Renal pelvis (tissue), 1 donor: ENCODE measurements at regions not wholly inside any gene's neighbourhood (a gene's known extent, or its start where the extent isn't known, plus 50 kb on each side); places are given as distances from the start of the nearest gene placed in this dataset.
"Not testable (repeated sequence)": the region's sequence is repeated elsewhere in the genome, so short reads cannot be mapped to it uniquely, and the experiment has no call there.

Experiments used
- DNase-seq: peaks from one replicate; pipeline ENCODE4 v3.0.0-alpha.2; 2013

DNA sequence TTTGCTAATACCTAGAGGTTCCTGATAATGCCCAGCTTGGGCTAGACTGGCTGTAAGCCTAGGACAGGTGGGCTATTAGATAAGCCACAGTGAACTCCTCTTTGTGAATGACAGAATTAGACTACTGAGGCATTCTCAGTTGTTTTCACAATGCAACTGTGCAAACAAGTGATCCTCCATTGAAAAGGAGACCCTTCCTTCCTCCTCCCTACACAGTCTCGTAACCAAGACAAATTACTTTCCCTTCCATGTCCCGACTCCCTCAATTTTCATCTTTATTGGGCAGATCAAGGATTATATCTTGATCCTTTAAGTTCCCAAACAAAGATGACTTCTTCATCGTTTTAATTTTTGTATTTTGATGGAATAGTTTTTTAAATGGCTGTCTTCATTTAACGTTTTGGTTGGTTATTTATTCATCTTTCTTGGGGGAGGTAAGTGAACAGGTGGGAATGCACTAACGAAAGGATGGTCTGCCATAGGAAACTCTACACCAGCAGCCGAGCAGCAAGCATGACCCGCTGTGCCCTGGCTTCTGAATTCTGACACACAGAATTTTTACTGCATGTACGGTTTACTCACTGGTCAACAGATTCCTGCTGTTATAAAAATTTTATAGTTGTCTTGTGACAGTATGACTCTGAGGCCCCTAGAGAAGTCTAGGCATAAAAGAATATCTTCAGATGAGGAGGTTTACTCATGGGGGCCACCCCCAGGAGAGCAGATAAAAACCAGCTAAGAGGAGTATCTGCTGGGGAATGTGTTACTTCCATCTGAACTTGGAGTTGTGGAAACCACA is 137.5 kb upstream of the TUT7 start:
- DNase-seq: peak; percentile 27

DNA sequence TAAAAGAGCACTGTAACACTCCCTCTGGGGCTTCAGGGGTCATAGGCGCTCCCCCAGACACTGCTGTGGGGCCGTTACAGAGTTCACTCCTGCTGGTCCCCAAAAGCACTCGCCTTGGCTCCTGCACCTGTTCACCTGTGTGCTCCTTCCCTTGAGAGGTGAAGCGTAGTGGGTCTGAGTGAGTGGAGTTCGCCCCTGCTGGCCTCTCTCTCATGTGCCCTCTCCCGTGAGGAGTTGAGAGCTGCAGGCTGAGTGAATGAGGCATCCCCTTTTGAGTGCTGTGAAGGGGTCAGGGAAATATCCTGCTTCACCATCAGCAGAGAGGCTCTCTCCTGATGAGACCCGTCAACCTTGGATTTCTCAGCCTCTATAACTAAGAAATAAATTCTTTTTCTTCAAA is 134.6 kb upstream of the TUT7 start:
- no peak for DNase-seq

DNA sequence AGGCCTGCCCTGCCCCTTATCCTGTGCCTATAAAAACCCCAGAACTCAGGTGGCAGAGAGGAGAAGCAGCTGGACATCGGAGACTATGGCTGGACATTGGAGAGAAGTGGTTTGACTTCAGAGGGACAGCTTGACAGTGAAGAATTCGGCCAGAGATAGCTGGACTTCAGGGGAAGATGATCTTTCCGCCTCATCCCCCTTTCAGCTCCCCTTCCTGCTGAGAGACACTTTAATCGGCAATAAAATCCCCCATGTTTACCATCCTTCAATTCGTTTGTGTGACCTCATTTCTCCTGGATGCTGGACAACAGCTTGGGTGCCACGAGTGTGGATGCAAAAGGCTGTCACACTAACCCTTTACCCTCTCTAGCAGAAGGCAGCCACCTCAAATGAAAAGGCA is 134.1 kb upstream of the TUT7 start:
- DNase-seq: no peak

DNA sequence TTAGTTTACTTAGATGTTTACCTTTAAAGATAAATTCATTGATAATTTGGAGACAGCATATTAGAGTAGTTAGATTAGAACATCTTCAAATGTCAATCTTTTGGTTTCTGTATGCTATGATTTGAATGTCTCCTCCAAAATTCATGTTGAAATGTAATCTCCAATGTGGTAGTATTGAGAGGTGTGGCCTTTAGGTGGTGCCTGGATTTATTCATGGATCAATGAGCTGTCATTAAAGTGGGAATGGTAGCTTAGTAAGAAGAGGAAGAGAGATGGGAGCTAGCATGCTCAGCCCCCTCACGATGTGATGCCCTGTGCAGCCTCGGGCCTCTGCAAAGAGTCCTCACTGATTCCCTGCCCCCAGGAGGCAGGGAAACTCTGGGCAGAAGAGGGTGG is 133.6 kb upstream of the TUT7 start:
- no peak for DNase-seq

DNA sequence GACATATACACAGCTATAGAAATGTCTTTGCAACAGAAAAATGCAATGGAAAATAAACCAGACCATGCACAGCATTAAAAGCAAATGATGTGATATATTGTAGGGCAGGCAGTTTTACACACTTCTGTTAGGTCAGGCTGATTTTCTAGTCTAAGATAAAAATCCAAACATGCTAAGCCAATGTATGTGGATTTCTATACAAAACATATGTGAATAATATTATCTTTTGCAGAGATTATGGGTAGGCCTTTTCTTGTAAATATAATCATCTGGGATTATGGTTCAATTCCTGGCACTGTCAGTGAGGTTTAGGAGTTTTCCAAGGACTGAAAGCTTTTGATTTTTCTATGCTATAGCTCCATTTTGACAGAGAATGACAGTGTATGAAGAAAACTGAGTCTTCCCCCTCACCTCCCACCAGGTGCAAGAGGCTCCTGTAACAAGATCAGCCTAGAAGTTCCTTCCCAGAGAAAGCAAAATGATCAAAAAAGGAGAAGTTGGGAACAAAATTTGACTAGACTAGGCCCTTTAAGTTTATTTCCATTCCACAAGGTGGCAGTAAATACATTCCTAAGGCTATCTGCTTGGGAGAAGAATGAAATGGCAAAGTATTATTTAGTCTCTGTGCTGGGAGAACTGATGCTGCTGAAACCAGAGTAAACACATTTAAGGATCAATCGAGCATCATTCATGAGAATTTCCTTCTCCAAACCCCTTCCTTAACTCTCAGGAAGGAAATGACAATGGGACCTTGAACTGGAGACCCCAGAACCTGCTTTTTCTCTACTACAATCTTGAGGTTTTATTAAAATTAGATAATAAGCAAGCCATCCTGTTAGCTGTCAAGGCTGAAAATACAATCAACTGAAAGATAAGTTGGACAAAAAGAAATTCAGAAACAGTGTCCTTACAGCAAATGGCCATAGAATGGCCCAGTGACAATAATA is 133.0 kb upstream of the TUT7 start:
- peak; percentile 73 for DNase-seq

DNA sequence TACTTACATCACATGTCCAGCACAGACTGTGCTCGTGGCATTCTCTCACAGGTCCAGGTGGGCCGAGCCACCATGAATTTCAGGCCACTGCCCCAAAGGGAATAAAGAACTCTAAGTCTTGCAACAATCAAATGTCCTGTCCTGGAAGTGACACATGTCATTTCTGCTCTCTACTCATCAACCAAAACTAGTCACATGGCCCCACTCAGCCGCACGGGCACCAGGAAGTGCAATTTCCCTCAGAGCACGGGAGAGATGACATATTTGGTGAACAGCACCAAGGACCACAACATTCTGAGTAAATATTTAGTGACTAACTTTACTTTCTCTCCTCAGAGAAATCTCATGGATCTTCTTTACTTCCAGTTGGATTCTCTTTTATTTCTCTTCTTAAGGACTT is 131.1 kb upstream of the TUT7 start:
- DNase-seq: no peak

DNA sequence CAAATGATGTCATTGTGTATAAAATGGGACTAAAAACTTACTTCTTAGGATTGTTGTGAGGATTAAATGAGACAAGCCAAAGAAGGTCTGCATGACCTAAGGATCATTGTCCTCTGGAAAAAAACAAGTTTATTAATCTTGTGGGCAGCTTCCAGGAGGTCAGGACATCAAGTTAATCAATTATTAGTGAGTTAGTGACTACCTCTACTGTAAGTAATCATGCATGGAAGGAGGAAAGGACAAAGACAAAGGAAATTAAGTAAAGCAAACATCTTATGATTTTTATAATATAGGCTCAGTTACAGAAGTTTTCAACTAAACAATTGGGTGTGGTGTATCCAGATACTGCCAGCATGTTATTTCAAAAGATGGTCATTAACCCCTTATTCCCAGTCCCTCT is 129.3 kb upstream of the TUT7 start:
- no peak for DNase-seq

DNA sequence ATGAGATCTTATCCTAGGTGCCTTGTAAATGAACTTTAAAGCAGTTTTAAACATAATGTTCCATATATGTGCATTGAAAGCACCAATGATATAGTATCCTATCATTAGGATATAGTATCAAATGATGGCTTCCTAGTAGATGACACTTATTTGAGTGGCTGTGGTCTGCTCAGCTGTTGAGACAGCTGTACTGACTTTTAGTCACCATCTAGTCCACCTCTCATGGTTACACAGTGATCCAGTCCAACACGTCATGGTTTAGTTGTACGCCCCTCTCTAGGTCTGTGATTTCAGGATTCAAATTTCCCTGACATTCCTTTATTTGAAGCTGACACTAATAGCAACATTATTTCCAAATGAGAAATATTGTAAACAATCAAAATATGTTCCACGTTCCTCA is 127.3 kb upstream of the TUT7 start:
- DNase-seq: no peak

DNA sequence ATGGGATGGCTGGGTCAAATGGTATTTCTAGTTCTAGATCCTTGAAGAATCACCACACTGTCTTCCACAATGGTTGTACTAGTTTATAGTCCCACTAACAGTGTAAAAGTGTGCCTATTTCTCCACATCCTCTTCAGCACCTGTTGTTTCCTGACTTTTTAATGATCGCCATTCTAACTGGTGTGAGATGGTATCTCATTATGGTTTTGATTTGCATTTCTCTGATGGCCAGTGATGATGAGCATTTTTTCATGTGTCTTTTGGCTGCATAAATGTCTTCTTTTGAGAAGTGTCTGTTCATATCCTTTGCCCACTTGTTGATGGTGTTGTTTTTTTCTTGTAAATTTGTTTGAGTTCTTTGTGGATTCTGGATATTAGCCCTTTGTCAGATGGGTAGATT is 121.0 kb upstream of the TUT7 start:
- DNase-seq: not testable (repeated sequence)

DNA sequence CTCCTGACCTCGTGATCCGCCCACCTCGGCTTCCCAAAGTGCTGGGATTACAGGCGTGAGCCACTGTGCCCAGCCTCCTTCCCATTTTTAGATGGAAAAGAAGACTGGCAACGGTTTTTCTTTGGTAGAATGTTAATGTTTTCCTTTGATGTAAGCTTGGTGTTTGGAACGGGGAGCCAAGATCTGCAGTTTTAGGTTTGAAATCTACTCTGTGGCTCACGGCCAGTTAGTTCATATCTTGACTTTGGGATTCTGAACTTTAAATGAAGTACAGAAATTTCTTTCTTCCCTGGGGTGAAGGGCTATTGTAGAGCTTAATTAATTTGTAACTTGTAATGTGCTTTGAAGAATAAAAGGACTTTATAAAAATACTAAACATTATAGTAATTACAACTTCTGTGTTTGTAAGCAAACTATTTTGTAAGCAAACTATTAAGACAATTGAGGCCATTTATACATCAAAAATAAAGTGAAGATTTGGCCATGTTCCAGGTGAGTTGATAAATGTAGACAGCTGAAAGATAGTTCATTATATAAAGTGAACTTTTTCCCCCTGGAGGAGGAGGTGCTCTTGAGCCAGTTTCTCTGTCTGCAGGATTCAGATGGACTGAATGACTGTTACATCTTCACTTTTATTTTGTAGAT is 117.1 kb upstream of the TUT7 start:
- DNase-seq: no peak

DNA sequence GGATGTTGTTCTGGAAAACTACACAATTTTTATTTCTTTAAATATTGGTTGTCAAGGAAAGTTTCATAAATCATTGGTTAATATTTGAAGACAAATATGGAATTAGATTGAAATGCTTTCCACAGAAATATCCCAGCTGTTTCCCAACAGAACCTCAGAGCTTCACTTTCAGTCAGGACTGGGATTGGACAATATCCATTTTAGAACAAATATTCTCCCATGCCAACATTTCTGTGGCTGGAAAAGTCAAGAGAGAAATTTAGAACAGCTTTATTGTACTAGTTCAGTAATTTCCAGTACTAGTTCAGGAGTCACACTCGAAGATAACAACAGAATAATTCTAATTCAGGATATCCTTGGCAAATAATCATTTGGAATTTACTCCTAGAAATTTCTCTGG is 116.1 kb upstream of the TUT7 start:
- no peak for DNase-seq

DNA sequence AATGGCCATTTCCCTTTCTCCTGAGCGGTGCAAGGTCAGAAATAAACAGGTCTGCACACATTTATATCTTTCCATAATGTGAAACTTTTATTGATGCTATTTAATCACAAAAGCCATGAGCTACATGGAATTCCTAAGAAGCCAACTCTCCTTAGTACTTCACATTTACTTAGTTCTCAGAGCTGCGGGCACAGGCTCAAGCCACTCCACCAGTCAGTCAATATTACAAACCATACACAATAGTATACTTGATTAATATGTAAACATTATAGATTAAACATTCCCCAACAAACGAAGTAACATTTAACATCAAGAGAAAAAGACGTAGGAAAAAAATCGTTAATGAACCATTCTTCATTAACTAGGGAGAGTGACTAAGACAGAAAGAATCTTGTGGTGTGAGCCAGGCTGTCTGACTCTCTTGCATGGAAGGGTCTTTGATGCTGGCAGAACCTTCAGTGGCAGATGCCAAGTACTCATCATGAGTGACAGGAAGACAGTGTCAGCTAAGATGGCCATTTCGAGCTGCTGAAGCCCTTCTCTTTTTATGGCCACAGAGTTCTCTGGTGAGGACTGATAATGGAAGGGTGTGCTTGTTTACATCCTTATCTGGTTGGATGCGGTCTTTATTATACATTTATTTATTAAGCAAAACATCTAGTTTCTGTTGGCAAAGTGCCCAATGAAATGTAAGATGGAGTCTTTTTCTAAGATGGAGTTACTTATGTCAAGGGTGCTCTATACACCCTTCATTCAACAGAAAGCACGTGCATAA is 115.5 kb upstream of the TUT7 start:
- no peak for DNase-seq

DNA sequence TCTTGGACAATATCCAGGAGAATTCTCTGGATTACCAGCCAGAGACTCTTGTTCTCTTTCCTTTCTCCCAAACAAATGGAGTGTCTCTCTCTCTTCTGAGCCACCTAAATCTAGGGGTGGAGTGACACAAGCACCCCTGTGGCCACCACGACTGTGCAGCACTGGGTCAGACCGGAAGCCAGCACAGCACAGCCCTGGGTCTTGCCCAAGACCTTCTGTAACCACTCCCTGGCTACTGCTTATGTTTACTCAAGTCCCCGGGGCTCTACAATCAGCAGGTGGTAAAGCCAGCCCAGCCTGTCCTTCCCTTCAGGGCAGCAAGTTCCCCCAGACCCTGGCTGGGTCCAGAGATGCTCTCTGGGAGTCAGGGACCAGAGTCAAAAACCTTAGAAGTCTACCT is 110.0 kb upstream of the TUT7 start:
- no peak for DNase-seq

DNA sequence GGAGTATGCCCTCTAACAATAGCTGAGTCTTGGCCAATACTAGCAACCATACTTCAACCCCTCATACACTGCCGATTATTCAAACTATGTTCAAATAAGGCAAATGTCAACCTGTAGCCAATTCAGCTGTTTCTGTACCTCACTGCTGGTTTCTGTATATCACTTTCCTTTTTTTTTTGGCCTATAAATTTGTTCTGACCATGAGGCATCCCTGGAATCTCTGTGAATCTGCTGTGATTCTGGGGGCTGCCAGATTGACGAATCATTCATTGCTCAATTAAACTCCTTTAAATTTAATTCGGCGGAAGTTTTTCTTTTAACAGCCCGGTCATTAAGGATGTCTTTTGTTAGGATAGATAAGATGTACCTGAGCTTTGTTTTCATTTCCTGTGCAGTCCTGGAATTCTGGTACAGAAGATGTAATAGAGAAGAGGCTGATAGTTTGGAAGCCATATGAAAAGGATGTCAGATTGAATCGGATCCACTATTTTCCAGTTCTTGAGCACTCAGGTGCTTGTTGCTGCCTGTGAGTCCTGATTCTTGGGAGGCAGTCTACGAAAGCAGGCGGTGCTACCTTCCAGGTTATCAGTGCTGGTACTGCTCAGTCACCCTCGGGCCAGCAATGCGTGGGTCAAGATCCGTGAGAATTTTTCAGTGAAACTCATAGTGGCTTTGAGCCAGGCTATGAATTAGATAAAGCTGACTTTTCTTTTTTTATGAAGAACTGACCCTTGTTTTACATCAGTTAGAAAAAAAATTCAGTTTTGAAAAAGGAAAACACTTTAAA is 106.2 kb upstream of the TUT7 start:
- no peak for DNase-seq

DNA sequence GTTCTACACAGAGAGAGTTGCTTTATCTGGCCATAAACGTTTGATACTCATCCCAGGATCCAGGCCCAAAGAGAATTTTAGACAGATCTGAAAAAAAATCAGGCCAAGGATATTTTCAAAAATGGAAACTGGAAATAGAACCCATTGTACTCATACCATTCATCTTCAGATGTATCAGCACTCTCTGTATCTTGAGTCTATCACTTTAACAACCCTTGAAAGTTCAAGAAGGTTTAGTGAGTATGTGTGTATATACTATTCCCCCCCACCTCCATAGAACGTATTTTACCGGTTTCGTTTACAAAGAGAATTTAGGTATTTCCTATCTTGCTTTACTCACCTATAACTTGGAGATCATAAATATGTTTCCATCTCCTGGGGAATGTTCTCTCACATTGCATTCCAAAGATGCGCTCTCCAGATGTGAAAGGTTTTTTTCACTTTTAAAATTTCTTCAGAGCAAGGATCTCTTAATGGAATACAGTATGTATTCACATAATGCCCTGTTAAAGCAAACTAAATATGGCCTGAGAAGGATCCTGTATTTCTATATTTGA is 105.5 kb upstream of the TUT7 start:
- DNase-seq: no peak

DNA sequence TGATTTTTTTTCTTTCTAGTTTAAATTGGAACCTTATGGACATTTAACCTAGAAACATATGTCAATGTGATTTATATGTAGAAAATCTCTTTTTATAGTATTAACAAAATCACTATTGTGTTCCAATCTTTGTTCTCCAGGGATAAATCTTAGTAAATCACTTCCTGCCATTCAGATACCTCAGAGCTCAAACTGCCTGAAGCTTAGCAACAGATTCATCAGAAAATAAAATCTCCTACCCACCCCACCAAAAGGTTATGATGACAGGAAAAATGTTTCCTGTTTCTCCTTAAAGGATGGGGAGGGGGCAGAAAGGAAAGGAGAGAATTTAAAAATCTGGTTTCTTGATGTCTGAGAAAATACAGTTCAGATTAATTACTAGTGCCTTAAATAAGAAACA is 105.0 kb upstream of the TUT7 start:
- DNase-seq: no peak

DNA sequence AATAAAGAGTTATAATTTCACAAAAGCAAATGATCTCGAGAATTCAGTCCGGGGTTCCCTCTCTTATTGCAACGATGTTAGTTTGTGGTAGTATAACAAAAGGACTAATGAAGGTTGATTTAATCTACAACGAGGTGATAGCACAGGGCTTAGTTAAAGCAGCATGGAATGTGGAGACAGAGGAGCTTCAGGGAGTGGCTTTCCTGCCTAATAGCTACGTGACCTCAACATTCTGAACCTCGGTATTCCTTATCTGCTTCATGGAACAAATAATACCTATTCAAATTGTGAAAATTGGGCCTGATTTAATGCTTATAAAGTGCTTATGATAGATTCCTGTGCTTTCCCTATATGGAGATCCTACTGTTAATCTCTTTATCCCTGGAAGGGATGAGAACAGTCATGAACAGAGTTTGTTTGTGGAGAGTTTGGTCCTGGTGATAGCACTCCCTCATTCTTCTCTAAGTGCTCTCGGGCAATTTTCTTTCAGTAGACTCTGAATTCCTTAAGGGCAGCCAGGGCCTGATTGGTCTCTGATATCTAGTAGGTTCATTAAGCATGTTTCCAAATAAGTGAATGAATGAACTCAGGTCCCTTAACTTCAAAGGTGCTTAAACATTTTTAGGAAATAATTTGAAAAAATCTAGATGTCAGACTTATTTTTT is 104.1 kb upstream of the TUT7 start:
- DNase-seq: no peak

DNA sequence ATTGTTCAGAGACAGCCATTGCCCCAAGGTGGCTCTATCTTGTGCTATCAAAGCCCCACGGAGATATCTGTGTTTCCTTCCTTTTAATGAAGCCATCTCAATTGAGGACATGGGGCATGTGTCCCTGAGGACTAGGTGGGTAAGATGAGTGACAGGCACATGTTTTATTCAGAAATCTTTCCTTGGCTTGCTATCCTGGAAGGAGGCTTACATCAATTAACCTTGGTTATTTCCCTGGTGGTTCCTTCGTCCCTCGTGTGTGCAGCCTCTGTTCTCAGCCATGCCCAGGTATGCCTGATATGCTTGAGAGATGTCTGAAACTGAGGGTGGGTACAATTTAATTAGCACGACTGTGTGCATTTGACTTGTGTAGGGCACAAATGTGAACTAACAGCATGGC is 102.2 kb upstream of the TUT7 start:
- no peak for DNase-seq

DNA sequence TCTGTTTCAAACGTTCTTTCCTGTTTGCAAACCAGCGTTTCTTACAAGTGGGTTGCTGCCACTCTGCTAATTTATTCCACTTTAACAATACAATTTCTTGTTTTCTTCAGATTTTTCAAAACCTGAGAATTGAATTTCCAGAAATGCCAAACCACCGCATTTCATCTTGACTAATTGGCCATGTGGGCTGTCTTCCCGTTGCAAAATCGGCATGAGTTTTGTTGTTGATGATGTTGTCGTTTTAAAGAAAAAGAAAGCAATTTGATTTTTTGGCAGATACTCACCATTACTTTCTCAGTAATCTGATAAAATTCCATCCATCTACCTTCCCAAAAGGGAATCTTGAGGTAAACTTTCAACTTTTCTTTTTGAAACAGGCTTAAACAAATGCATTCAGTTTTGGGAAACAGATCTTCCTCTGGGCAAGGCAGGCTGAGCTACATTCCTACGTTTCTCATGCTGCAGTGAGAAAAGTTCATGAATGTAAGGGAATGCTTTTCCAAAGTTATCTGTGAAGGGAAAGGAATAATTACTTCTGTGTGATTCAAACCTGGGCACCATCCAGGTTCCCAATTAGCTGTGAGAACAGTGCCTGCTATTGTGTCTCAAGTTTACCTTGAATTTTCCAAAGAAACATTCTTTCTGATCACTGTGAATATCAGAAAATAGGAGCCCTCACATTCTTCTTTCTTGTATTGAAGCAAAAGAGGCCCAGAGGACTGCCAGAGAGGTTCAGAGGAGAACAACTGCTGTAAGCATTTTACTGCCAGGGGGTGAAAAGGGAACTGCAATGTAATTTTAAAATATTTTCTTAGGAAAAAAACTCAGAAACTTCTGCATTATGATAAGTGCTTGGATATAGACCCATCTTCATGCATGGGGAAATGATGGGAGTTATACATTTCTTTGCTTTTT is 100.7 kb upstream of the TUT7 start:
- no peak for DNase-seq
